Stimulated activated CD4-positive, alpha-beta T cell treated with anti-CD3 and anti-CD28 coated beads, TNF-alpha, amount 100 ng/mL, for 4 hours (primary cell): ENCODE measurements at regions not wholly inside any gene's neighbourhood (a gene's known extent, or its start where the extent isn't known, plus 50 kb on each side); places are given as distances from the start of the nearest gene placed in this dataset.

Experiments used
- DNase-seq, 3 experiments: peaks; one replicate each; pipeline ENCODE4 v3.0.0-alpha.2; 2020; ENCODE audit warnings: low read depth in 3 of 3

DNA sequence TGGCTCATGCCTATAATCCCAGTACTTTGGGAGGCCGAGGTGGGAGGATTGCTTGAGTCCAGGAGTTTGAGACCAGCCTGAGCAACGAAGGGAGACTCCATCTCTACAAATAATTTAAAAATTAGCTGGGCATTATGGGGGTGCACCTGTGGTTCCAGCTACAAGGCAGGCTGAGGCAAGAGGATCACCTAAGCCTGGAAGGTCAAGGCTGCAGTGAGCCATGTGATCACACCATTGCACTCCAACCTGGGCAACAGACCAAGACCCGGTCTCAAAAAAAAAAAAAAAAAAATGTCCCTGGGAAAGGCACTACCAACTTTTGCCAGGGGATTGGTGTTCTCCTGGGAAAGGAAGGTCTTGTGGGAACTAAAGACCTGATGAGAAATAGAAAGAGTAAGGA is 134.2 kb upstream of the AUTS2 start:
- DNase-seq, result no peak

DNA sequence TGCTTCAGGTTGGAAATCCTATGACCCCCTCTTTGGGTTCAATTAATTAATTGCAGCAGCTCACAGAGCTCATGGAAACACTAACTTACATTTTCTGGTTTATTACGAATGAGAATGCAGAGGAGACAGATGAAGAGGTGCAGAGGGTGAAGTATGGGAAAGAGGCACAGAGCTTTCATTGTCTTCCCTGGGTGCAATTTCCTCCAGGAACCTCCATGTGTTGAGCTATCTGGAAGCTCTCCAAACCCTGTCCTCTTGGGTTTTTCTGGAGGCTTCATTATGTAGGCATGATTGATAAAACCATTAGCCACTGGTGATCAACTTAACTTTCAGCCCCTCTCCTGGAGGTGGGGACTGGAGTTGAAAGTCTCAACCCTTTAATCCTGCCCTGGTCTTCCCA is 133.0 kb upstream of the AUTS2 start:
- DNase-seq, result no peak

DNA sequence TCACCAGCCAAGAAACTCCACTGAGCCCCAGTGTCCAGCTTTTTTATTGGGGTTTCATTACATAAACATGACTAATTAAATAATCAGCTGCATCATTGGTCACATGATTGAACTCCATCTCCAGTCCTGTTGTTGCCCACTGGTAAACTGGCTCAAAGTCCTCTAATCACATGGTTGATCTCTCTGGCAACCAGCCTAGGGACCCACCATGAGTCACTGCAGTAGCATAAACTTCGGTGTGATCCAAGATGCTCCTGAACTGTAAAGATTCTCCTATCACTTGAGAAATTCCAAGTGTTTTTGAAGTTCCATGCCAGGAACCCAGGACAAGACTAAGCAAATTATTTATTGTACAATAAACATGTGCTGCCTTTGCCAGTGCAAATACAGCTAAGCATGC is 130.4 kb upstream of the AUTS2 start:
- no peak for DNase-seq

DNA sequence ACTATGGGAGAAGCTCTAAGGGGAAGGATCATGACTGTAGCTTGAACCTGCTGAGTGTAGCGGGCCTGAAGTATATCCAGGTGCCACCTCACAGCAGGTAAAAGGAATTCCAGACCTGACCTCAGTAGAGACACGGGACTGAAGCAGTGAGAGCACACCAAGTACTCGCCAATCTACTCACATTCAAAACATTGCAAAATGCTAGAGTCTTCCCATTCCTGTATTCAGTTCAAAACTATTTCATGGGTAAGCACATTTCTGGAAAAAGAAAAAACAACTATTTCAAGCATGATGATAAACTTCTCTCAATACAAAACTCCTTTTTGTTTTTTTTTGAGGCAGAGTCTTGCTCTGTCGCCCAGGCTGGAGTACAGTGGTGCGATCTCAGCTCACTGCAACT is 121.9 kb upstream of the AUTS2 start:
- DNase-seq, result no peak

DNA sequence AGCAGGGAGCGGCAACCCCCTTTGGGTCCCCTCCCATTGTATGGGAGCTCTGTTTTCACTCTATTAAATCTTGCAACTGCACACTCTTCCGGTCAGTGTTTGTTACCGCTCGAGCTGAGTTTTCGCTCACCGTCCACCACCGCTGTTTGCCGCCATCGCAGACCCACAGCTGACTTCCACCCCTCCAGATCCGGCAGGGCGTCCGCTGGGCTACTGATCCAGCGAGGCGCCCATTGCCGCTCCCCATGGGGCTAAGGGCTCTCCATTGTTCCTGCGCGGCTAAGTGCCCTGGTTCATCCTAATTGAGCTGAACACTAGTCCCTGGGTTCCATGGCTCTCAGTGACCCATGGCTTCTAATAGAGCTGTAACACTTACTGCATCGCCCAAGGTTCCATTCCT is 115.6 kb upstream of the AUTS2 start:
- DNase-seq, result no peak

DNA sequence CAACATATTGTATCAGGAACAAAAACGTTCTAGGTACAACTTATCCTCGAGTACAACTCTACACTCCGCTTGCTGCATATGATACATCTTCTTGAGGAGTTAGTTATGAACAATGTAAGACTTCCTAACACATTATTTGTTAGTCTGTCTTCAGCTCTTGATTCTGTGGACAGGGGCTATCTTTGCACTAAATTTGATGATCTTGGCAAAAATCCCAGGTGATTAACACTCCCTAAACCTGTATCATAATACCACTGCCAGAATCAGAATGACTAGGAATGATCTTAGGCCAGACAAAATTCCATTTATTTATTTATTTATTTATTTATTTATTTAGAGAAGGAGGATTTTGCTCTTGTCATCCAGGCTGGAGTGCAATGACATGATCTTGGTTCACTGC is 108.7 kb upstream of the AUTS2 start:
- DNase-seq, result no peak

DNA sequence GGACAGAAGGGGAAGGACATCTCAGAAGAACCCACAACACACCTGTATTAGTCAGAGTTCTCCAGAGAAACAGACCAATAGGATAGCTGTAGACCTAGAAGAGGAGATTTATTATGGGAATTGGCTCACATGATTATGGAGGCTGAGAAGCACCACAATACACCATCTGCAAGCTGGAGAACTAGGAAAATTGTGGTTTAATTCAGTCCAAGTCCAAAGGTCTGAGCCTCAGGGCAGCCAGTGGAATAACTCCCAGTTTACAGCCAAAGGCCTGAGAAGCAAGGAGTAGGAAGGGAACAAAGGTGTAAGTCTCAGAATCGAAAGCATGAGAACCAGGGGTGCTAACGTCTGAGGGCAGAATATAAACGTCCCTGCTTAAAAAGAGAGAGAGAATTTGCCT is 99.6 kb upstream of the AUTS2 start:
- DNase-seq, result no peak

DNA sequence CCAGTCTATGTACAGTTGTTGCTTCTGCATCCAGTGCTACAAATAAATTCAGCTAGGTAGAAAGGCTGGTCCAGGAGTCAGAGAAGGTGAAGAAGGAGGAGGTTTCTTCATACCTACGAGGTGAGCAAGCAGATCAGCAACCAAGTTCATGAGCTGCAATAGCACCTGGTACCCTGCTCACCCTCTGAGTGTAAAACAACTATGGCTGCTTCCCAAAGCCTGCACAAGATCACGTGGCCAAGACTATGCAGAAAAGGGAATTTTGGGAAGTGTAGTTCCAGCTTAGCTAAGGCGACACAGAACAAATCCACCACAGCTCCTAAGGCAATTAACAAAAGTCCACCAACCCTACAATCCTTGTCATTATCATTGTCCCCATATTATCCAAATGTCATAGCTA is 95.9 kb upstream of the AUTS2 start:
- no peak for DNase-seq

DNA sequence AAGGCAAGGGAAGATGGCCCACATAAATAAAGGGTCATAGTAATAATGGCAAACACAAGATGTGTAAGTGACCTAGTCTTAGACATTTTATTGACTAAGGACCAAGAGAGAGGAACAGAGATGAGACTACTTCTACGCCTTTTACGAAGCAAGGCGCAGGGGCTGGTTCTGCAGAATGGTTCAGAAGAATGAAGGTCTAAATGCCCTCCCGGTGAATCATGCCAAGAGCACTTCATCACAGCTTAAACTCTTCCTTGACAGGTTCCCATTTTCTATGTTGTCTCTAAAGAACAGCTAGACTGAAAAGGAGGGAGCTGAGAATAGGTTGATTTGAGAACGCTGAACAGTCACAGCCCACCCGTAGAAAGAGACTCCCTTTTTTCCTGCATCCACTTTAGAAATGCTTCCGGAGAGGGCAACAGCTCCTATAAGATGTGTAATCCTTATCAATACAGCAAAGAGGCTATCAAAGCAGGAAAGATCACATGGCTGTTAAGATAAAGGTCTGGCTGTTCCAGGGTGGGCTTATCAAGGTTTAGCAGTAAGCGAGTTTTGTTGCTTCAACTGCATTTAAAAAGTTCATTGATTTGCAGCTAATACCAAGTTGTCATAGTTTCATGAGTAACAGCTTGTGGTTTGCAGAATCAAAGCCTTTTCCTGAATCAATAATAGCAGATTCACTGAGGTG is 93.4 kb upstream of the AUTS2 start:
- DNase-seq, result no peak

DNA sequence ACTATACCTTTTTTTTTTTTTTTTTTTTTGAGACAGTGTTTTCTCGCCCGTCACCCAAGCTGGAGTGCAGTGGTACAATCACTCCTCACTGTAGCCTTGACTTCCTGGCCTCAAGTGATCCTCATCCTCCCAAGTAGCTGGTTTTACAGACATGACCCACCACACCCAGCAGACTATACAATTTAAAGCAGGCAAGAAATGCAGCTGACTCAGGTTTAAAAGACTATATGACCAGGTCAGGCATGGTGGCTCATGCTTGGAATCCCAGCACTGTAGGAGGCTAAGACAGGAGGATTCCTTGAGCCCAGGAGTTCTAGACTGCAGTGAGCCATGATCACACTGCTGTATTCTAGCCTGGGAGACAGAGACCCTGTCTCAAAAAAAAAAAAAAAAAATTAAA is 89.5 kb upstream of the AUTS2 start:
- DNase-seq, result no peak

DNA sequence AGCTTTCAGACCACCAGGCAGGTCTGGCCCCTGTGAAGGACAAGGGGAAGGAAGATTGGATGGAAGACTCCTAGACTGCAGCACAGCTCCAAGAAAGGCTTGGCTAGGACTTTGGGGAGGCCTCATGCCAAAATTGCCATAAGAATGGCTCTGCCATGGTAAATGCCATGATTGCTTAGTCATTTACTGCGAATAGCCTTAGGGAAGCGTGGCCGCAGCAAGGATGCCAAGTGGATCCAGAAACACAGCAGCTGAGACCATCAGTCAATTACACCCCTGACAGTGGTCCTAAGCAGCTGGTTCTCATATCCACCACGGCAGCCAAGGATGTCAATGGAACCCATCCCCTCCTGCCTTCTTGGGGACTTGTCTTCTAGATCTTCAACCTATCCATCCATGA is 88.2 kb upstream of the AUTS2 start:
- no peak for DNase-seq

DNA sequence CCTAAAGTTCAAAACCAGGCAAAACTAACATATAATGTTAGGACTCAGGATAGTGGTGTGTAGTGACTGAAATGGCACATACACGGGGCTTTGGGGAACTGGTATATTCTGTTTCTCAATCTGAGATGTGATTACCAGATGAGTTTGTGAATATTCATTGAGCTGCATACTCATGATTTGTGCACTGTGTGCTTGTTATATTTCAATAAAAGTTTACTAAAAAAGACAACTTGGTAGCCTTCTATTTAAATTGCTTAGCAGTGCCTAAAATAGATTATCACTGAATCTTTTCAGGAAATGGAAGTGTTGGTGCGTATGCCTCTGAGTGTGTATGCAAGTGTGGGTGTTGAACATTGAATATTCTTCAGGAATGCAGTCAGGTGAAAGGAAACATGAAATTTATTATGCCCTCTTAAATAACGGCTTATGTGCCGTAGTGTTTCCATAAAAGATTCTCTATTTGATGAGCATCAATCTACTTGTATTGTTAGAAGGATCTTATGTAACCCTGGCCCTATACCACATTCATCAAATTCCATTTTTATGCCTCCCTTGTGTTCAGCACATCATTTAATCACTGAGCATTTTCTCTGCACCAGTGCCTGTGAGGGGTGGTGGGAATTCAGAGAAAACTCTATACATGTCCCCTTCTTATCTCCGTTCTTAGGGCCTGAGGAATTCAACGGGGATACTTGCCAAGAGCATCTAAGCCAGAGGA is 82.6 kb upstream of the AUTS2 start:
- DNase-seq, result no peak

DNA sequence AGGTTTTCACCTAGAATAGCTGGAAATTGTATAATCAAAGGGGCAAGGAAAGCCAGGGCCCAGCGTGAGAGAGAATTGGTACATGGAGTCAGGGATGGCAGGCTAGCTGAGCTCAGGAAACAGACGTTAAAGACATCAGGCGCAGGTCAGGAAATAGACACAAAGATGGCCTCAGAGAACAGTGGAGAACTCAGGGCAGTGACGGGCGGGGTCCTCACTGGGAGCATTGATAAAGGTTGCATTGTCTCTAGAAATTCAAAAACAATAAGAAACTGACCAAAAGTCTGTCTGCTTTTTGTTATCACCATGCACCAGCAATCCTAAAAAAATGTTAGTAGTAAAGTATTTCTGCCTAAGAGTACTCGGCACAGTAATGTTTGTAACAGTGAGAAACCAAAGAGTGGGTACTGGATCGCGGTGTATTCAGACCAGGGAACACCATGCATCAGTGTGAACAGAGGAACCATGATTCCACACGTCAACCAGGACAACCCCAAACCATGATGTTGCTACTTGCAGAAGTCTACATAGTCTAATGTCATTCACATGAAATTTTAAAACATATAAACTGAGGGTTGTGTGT is 81.9 kb upstream of the AUTS2 start:
- no peak for DNase-seq

DNA sequence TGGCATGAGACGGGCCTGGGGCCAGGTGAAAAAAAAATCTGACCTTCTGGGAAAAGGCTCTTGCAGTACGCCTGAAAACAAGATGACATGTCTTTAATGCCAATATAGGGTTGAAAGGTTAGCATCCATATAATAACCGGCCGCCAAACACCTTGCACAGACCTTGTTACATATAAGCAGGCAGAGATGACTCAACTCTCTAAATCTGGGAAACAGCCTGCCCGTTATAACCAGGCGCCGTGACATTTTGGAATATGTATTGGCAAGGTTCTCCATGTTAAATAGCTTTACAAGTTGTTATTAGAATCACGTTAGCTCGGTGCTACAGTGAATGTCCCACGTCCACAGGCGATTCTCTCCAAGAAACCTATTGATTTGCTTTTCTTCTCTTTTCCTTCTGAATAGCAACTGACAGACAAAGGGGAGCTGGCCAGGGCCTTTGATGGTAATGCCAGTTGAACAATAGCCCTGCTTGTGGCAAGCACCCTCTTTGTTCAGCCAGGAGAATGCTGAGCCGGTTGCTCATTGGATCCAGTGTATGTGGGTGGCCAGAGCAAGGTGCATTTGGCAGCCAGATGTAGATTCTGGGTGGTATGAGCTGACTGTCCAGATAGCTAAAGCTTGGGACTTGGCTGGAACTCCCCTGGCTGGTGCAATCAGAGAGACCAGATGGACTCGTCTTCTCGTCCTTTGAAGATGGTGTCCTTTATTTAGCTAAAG is 80.1 kb upstream of the AUTS2 start:
- no peak for DNase-seq

DNA sequence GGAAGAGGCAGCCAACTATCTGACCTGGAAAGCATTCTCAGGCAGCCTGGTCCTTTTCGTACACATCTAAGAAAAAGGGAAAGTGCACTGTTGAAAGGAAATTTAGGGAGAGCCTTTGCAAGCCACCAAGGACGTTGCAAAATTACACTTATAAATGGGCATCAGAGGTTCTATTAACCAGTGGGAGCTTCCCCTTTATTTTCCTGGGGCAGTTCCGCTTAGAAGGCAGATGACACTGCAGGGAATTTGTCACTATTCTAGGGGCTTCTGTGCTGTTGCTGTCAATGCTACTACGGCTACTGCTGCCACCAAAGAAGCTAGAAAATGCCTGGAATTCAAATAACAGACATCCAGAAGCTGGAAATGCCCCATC is 79.6 kb upstream of the AUTS2 start:
- DNase-seq, result no peak

DNA sequence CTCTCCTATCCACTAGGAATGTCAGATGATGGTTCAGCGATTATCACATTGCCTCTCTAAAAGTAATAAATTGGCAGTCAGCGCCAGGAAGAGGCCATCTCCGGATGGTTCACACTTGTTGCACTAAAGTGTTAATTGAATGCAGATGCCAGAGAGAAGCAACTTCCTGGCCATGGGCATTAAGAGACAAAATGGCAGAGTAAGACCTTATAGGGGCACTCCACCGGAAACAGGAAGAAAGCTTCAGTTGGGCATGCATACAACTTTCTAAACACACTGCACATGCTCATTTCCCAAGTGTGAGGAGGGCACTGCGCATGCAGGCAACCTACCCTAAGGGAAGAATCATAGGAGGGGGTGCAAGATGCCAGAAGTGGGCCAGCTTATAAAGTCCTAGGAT is 71.7 kb upstream of the AUTS2 start:
- DNase-seq, result no peak

DNA sequence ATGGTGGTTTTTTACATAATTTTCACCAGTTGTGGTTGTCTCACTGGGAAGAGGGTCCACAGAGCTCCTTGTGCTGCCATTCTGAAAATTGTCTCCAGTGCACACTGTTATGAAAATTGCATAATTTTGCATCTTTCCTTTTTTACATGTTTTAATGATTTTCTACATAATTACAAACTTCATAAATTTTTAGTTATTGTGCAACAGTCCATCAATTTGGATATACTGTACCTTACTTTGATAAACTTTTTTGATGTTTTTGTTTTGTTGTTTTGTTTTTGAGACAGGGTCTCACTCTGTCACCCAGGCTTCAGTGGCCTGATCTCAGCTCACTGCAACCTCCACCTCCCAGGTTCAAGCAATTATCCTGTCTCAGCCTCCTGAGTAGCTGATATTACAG is 70.6 kb upstream of the AUTS2 start:
- no peak for DNase-seq

DNA sequence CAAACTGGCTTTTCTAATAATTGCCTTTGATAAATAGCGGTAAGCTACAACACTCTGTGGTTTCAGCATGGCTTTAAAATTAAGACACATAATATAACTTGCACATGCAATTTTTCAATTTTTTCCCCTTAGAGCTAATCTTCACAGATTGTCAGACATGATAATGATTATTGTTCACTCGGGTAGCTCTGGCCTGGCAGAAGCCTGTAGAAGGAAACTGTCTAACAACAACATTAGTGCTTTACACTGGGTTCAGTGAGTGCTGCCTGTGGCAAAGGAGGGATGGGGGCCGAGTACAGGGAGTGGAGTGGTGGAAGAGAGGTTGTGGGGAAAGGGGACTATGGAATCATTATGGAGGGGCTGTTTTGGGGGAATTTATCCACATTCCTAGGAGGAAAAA is 67.2 kb upstream of the AUTS2 start:
- DNase-seq, result no peak

DNA sequence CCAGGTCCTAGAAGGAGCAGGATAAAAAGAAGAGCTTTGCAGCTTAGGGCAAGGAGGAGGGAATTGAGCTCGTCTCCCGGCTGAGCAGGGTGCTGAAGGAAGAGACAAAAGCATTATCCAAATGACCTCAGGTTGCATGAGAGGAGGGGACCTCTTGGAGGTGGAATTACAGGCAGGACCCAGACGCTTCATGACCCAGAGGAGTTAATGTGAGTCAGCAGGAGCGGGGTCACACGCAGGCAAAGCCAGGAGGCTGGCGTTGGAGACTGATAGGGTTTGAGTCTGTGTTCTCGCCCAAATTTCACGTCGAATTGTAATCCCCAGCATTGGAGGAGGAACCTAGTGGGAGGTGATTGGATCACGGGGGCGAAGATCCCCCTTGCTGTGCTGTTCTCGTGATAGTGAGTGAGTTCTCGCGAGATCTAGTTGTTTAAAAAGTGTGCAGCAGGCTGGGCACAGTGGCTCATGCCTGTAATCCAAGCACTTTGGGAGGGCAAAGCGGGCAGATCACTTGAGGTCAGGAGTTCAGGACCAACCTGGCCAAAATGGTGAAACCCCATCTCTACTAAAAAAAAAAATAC is 63.7 kb upstream of the AUTS2 start:
- DNase-seq, result no peak

DNA sequence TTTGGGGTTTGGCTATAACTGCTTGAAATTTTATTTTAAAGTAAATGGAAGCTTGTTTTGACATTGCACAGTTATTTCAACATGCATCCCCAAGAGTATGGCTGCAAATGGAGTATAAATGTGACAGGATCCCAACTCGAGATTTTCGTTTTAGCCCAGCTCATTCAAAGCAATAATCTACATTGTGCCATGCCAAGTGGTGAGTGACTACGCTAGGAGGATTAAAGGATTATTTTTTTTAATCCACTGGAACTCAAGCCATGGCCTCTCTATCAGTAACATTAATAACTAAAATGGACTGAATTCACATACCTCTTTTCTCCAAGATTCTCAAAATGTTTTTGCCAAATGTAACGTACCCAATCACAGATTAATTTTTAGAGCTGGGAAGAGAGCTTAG is 60.6 kb upstream of the AUTS2 start:
- no peak for DNase-seq

DNA sequence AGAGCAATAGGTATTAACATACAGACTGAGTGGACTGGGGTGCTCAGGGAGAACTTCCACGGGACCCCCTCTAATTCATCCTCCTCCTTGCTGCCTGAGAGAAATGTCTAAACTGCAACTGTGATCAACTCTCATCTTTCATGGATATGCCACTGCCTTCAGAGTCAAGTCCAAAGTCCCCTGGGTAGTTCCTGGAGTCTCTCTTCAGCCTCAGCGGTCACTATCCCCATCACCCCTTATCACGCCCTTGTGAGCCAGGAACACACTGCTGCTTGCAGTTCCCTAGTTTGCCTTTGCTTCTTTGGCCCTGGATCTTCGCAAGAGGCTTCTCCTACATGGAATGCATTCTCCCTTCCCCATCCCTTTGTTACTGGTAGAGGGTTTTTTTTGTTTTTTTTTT is 58.7 kb upstream of the AUTS2 start:
- DNase-seq, result no peak

DNA sequence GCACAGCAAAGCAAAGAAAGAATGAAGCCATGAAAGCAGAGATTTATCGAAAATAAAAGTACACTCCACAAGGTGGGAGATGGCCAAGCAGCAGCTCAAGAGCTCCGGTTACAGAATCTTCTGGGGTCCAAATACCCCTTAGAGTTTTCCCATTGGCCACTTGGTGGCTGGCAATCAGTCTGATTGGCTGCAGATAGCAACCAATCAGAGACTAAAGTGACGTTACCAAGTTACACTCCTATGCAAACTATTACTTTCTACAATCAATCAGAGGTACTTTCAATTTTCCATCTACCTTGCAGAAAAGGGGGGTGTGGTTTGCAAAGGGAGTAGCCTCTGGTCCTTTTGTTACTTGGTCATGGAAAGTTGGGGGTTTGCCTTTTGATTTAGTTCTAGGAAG is 58.0 kb upstream of the AUTS2 start:
- no peak for DNase-seq
